HG03521 (cell line): ENCODE measurements at regions not wholly inside any gene's neighbourhood (a gene's known extent, or its start where the extent isn't known, plus 50 kb on each side); places are given as distances from the start of the nearest gene placed in this dataset.
"Not testable (repeated sequence)": the region's sequence is repeated elsewhere in the genome, so short reads cannot be mapped to it uniquely, and the experiment has no call there.

Source experiments
- ATAC-seq: cut with Tn5 transposase; IDR thresholded peaks from one replicate; pipeline ENCODE4 v1.9.1; 2021; ENCODE audit warnings: mild to moderate bottlenecking, moderate library complexity; ENCODE audit not compliant: unreplicated experiment

DNA sequence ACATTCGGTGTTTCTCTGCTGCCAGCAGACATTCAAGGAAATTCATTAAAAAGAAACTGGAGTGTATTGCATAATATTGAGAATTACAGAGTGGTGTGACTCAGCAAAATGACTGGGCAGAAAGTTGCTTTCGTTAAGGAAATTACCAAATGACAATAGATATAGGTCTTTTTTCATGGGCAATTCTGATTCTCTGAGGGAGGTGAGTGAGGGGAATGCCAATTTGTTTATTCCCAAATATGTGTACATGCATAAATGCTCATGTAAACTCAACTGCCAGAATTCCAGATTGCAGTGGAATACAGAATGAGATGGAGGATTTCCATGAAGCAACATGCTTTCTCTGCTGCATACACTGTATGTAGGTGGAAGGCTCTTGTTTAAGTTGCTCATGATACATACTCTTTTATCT, 1730.1 kb downstream of the SLITRK5 start:
- ATAC-seq: no peak

DNA sequence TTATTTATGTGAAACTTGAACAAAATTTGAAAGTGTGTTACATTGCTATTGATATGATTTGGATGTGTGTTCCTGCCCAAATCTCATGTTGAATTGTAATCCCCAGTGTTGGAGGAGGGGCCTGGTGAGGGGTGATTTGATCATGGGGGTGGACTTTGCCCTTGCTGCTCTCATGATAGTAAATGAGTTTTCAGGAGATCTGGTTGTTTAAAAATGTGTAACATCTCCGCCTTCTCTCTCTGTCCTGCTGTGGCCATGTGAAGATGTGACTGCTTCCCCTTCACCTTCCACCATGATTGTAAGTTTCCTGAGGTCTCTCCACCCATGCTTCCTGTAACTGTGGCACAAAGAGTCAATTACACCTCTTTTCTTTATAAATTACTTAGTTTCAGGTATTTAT, 1731.0 kb downstream of the SLITRK5 start:
- ATAC-seq: no peak

DNA sequence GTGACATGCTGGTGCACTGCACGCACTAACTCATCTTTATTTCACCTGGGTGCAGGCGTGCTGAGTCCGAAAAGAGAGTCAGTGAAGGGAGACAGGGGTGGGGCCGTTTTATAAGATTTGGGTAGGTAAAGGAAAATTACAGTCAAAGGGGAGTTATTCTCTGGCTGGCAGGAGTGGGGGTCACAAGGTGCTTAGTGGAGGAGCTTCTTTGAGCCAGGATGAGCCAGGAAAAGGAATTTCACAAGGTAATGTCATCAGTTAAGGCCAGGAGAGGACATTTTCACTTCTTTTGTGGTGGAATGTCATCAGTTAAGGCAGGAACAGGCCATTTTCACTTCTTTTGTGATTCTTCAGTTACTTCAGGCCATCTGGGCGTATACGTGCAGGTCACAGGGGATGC, 1734.9 kb downstream of the SLITRK5 start:
- ATAC-seq: not testable (repeated sequence)

DNA sequence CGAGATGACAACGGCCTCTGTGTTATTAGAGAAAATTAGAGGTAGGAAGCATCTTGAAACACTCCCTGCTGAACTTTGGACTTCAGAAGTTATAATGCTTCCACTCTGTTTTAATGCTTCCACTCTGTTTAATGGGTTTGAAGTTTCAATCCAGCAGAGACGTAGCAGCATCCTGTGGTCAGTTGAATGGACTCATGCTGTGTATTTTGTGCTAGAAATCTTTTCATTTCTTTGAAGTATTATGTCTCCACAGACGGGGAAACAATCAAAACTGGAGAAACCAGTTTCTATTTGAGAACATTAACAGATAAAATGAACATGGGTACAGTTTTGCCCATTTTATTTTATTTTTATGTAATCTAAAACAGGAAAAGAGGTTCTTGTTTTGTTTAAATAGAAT, 1736.2 kb downstream of the SLITRK5 start:
- ATAC-seq: no peak

DNA sequence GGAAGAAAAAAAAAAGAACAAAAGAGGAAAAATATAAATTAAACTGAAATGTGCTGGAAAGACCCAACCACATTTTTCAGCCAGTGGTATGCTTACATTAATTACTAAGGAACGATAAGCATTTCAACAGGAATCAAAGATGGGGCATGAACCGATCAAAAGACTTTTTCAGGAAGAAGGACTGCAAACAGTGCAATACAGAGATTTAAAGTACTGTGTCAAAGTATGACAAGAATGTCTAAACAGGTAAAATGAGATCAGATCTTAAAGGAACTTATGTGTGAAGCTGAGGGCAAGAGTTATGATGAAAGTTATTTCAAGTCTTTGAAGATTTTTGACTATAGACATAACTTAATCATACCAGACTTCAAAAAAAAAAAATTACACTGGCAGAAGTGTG, 1761.8 kb downstream of the SLITRK5 start:
- no peak for ATAC-seq

DNA sequence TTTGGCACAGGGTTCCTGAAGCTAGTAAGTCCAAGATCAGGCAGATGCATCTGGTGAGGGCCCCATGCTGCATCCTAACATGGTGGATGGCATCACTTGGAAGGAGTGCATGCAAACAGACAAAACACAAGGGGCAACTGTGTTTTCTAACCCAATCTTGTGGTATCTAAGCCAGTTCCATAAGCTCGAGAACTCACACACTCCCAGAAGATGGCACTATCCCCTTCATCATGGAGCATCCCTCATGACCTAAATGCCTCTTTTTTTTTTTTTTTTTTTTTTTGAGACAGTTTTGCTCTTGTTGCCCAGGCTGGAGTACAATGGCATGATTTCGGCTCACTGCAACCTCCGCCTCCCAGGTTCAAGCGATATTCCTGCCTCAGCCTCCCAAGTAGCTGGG, 1763.5 kb downstream of the SLITRK5 start:
- not testable (repeated sequence) for ATAC-seq

DNA sequence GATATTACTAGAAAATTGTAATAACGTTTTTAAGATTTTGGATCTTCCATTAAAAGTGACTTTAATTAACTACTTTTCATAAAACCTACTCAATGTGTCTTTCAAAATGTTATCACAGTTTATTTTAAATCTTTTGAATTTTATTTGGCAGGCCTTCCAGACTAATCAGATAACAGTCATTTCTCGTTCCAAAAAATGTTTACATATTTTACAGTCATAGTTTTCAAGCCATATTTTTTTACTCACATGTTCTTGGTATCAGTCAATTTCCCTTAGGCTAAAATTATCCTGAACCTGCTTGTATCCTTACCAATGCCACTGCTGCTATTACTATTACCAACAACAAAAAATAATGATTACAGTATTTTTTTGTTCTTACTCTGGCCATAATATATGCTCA, 1783.5 kb downstream of the SLITRK5 start:
- no peak for ATAC-seq

DNA sequence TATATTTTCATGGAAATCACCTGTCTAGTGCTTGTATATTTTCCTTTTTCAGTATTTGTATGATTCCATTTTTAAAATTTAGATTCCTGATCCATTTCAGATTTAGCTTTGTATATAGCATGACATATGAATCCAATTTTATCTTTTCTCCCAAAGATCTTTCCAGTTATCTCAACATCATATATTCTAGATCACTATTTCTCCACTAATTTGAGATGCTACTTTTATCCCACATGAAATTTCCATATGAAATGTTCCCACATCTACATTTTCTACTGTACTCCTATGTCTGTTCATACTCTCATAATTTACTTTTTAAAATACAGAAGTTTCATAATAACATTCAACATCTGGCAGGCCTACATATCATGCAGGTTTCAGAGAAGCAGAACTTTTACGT, 1784.1 kb downstream of the SLITRK5 start:
- no peak for ATAC-seq

DNA sequence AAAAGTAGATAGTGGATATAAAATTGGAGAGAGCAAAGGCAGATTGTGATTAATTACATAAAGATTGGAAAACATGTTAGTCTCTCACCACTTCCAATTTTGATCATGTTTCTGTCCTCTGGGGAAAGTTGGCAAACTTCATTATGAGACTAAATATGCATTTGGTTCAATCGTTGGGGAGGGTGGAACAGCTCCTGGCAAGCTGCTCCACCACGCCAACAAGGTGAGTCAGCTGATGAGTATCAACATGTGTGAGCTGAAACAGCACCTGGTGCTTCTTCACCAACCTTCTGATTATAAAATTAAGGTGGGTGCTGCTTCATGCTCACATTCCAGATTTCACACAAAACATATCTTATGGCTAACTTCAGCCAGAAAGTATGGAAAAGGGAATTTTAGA, 1784.6 kb downstream of the SLITRK5 start:
- no peak for ATAC-seq

DNA sequence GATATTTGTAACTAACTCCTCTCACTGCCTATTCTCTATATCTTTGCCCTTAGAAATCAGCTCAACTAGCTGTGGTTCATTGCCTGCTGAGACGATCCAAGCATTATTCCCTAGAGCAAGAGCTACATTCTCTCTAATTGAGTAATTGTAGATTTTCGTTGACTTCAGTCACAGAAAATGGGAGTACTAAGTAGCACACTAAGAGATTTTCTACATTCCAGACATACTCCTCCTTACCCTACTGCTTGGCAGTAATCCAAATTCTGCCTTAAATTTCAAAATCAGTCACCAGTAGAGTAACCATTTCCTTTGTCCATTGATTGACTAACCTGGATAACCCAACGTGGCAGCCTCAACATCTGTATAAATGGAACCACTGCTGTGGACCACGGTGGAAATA, 1786.8 kb downstream of the SLITRK5 start:
- no peak for ATAC-seq

DNA sequence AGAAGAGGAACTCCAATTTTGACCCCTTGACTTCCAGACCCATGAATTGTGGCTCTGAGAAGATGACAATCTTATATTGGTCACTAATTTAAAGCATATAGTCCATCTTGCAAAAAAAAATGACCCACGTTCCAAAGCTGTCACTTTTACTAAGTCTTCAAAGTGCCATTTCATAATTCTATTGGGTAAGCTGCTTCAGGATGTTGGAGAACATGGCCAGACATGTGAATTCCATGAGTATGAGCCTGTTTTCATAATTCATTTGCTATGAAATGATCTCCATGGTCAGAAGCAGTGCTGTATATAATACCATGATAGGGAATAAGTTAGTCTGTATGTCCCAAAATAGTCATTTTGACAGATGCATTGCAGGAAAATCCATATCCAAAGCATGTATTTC, 1787.3 kb downstream of the SLITRK5 start:
- ATAC-seq: no peak

DNA sequence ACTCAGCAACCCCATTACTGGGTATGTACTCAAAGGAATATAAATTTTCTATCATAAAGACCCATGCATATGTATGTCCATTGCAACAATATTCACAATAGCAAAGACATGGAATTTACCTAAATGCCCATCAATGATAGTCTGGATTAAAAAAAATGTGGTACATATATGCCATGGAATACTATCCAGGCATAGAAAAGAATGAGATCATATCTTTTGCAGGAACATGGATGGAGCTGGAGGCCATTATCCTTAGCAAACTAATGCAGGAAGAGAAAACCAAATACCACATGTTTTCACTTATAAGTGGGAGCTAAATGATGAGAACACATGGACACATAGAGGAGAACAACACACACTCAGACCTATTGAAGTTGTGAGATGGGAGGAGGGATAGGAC, 1789.7 kb downstream of the SLITRK5 start:
- not testable (repeated sequence) for ATAC-seq

DNA sequence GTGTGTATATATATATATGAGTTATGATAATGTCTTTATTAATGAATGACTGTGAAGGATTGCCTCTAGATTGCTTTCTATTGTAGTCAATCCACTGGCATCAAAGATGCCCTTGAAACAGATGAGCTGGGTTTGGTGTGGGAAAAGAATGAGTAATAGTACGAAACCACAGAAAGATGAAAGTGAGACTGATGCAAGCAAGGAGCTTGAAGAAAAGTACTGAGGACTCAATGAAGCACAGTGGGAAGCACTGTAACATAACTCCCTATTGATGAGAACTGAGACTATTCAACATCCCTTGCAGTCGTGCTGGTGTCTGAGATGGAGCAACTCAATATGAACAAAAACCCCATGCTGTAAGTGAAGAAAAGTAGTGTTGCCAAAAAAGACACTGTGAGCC, 1794.2 kb downstream of the SLITRK5 start:
- ATAC-seq: no peak

DNA sequence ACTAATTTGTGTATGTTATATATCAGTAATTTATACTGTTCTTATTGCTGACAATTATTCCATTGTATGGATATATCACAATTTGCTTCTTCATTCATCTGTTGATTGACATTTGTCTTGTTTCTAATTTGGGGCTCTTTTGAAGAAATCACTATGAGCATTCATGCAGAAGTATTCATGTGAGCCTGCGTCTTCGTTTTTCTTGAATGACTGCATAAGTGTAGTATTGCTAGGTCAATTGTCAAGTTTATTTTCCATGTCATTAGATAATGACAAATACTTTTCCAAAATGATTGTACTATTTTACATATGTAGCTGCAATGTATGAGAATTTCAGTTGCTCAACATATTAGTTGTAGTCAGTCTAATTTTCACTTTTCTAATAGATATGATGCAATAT, 1796.9 kb downstream of the SLITRK5 start:
- no peak for ATAC-seq

DNA sequence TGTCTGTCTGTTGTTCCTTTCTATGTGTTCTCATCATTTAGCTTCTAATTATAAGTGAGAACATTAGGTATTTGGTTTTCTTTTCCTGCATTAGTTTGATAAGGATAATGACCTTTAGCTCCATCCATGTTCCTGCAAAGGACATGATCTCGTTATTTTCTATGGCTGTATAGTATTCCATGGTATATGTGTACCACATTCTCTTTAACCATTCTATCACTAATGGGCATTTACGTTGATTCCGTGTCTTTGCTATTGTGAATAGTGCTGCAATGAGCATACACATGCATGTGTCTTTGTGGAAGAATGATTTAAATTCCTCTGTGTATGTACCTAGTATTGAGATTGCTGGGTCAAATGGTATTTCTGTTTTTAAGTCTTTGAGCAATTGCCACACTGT, 1799.7 kb downstream of the SLITRK5 start:
- ATAC-seq: no peak

DNA sequence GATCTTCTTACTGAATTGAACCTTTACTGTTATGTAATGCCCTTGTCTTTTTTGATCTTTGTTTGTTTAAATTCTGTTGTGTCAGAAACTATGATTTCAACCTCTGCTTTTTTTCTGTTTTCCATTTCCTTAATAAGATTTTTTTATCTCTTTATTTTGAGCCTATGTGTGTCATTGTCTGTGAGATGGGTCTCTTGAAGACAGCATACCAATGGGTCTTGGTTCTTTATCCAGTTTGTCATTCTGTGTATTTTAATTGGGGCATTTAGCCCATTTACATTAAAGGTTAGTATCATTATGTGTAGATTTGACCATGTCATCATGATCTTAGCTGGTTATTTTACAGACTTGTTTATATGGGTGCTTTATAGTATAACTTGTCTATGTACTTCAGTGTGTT, 1803.3 kb downstream of the SLITRK5 start:
- no peak for ATAC-seq

DNA sequence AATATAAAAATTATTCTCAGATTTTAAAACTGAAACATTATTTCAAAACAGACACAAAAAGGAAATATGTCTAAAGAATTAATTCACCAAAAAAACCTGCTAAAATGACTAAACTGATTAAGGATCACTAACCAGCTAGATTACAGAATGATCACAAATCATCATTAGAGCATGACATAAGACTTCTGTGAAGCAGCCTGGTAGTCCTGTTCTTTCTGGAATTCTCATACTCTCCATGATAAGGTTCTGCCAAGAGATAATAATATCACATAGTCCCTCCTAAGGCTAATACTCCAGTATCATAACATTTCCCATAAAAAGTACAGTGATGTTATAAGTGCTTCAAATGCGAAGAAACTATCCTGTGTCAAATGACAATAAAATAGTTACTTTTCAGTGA, 1814.9 kb downstream of the SLITRK5 start:
- no peak for ATAC-seq

DNA sequence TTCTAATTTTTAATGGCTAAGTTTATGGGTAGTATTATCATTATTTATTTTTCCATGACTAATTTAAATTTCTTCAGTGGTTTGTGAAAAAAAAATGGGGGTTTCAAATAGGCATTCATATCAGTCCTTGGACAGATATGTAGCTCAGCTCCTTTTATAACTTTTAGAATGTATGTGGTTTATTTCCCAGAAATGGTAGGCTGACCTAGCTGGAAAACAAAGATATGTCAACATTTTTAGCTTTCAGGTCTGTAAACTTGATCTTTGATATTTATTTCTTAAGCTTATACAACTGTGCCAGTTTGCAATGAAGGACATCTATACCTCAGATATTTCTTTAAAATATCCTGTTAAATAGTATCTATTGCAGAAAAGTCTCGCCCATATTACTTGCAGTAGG, 1815.5 kb downstream of the SLITRK5 start:
- ATAC-seq: no peak

DNA sequence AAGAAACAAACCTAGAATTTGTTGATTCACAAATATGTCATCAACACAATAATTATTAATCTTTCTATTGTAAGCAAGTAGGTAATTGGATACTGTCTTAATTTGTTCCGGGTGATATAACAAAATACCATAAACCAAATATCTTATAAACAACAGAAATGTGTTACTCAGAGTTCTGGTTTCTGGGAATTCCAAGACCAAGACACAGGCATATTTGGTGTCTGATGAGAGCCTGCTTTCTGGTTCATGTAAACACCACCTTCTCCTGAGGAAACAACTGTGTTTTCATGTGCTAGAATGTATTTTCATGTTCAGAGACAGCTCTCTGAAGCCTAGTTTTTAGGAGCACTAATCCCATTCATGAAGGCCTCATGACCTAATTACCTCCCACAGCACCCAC, 1819.5 kb downstream of the SLITRK5 start:
- no peak for ATAC-seq

DNA sequence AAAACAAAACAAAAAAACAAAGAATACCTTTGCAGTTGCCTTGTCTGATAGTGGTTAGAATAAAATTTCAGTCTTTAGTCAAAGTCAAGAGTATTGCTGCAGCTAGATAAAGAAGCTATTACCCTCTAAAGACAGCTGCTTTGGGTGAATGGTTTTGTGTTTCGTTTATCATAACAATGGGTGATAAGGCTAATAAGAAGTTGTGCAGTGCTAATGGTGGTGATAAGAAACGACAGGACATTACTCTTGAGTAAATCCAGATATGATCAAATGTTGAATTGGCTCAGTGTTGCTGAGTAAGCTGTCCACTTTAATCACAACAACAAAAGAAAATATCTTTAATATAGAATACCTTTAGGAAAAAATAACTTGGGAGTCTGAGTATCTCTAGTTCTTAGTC, 1825.3 kb downstream of the SLITRK5 start:
- ATAC-seq: no peak

DNA sequence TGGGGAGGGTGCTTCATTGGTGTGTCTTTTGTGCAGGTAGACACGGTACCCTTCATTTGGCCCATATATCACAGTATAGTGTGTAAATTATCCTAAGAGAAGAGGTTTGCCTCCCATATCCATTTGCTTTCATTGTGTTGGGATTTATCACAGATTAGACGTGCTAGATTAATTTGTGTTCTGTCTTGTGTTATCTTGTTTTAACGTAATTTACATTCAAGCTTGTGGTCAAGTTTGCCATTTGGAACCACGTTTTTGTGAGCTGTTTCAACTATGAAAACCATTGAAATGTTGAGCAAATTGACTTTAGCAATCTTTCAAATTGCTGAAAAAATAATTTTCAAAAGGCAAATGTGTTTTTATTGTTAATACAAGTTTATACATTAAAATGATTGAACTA, 1826.5 kb downstream of the SLITRK5 start:
- no peak for ATAC-seq

DNA sequence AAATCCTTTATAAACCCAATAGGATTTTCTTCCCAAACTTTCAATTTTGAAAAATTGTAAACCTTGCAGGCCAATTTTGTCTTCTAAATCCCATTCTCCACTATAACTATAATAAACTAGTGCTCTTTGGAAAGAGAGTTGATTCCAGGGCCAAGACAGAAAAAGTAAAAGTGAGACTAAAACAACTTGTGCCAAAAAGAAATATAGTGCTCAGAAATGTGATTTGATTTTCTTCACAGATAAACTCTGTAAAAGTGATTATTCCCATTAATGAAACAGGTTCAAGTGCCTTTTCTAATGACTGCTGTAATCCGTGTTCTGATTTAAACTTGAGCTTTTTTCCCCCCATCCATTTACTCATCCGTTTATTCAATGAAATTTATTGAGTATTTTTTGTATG, 1831.1 kb downstream of the SLITRK5 start:
- no peak for ATAC-seq

DNA sequence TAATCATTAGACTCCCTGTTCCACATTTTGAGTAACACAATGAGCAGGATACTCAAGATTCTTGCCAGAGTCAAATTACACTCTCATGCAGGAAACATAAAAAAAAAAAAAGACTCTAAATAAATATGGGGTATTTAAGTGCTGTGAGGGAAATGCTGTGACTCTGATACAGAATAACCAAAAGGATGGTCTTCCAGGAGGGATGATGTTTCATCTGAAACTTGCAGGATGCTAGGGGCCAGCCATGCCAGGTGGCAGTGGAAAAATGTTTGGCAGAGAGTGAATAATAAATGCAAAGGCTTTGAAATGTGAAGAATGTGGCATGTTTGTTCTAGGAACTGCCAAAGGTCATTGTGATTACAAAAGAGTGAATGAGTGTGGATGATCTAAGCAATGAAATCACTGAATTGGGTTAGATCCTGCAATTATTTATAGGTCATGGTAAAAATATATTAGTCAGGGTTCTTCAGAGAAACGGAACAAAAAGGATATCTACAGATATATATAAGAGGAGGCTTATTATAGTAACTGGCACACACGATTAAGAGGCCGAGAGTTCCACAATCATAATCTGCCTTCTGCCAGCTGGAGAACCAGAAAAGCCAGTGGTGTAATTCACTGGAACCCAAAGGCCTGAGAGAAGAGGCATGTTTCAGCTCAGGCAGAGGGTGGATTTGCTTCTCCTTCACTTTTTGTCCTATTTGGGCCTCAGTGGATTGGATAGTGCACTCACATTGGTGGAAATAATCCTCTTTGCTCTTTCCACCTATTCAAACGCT, 1832.8 kb upstream of the MIR17HG start:
- ATAC-seq: no peak
